ENCODE measurements at regions not wholly inside any gene's neighbourhood (a gene's known extent, or its start where the extent isn't known, plus 50 kb on each side); places are given as distances from the start of the nearest gene placed in this dataset.

- no peak overlapping the region for H3K4ac ChIP-seq (ENCODE audit: low read depth, low read length)
- no peak overlapping the region for H3K4me3 ChIP-seq (ENCODE audit: insufficient read depth, low read depth, low read length)
- no peak overlapping the region for H3K27ac ChIP-seq (ENCODE audit: insufficient read depth, low read length)
- ChIA-PET POLR2A (ENCODE audit: unreplicated experiment) (no interaction called here), CTCF (no interaction called here)
- H3K4me1 ChIP-seq (ENCODE audit: control insufficient read depth, insufficient read depth, low read length), result no peaks in the 10 kb centered on the region
- no TSS peak for BruUV-seq (replicated peaks)
- H3K9ac ChIP-seq (ENCODE audit: low read depth, low read length), result no peak overlapping the region
- no peaks in the 10 kb centered on the region for H3K36me3 ChIP-seq (ENCODE audit: control insufficient read depth, insufficient read depth, low read length)
- H4K5ac ChIP-seq (ENCODE audit: low read depth, low read length), result no peak overlapping the region
- no peak for ATAC-seq (ENCODE audit: low read depth)
- H3K9me1 ChIP-seq (ENCODE audit: insufficient read depth, low read length), result no peaks in the 10 kb centered on the region
- intact Hi-C loops (cut with micrococcal nuclease) (no loop called here), in situ Hi-C loops (cut with MboI; ENCODE audit: low sequenced_read_pairs) (no loop called here), dilution Hi-C loops (cut with HindIII; ENCODE audit: low sequenced_read_pairs, unreplicated experiment) (no loop called here)
- no peak overlapping the region for H2BK5ac ChIP-seq (ENCODE audit: low read depth, low read length, poor library complexity, severe bottlenecking)
- H3K14ac ChIP-seq (replicated peaks; ENCODE audit: low read depth, low read length), result no peak overlapping the region
- no peaks in the 10 kb centered on the region for H4K20me1 ChIP-seq (ENCODE audit: insufficient read depth, low read length)
- no peak overlapping the region for H2AFZ ChIP-seq (replicated peaks; ENCODE audit: low read length, poor library complexity)
- no peak overlapping the region for H3K23ac ChIP-seq (ENCODE audit: low read depth, low read length)
- no peak overlapping the region for H2BK120ac ChIP-seq (ENCODE audit: low read depth, low read length)
- H3K56ac ChIP-seq (ENCODE audit: extremely low read depth, insufficient read depth, low read length), result no peak overlapping the region
- DNase-seq, result no peak
- no peaks in the 10 kb centered on the region for H3K9me3 ChIP-seq (ENCODE audit: control insufficient read depth, insufficient read depth, low read length)
- no peaks in the 10 kb centered on the region for H3K27me3 ChIP-seq (ENCODE audit: control insufficient read depth, insufficient read depth, low read length)
- no peak for TF ChIP-seq MAZ (IDR thresholded peaks at IDR 0.05; ENCODE audit: borderline replicate concordance, low read depth, low read length)
- no peak overlapping the region for H3K4me2 ChIP-seq (ENCODE audit: low read depth, low read length)
- H2BK15ac ChIP-seq (ENCODE audit: low read depth, low read length), result no peak overlapping the region
- no peaks in the 10 kb centered on the region for H3K79me1 ChIP-seq (ENCODE audit: low read depth in 1 of 2, low read length in 2 of 2)
- no peak overlapping the region for H2BK20ac ChIP-seq (ENCODE audit: low read depth, low read length)
- no peak overlapping the region for H2AK9ac ChIP-seq (replicated peaks; ENCODE audit: low read depth, low read length, poor library complexity)
- H4K8ac ChIP-seq (ENCODE audit: low read depth in 2 of 2, low read length in 2 of 2), result no peak overlapping the region
- H3K18ac ChIP-seq (ENCODE audit: low read depth, low read length), result no peak overlapping the region
- H2AK5ac ChIP-seq (ENCODE audit: low read depth, low read length), result no peak overlapping the region
- no peak overlapping the region for H4K91ac ChIP-seq (ENCODE audit: insufficient read depth, low read depth, low read length)
These were observed 575.5 kb upstream of the NDST4 start for GRCh38 chr4:115688961-115689360.

Data from IMR-90 (cell line).